Activated T-cell treated with anti-CD3 and anti-CD28 coated beads for 1 hour (primary cell): ENCODE measurements at regions not wholly inside any gene's neighbourhood (a gene's known extent, or its start where the extent isn't known, plus 50 kb on each side); places are given as distances from the start of the nearest gene placed in this dataset.

Source experiments
- DNase-seq: peaks from one replicate; pipeline ENCODE4 v3.0.0-alpha.2; 2020; ENCODE audit warnings: low read depth

GRCh38 chr2:19035238-19035637 lies 323.2 kb downstream of the OSR1 start:
- no peak for DNase-seq

GRCh38 chr2:19033240-19033639 lies 325.2 kb downstream of the OSR1 start:
- no peak for DNase-seq

- no peak for DNase-seq
These were observed 326.8 kb downstream of the OSR1 start for GRCh38 chr2:19031642-19032041.

GRCh38 chr2:19029655-19030054 lies 328.8 kb downstream of the OSR1 start:
- no peak for DNase-seq

- DNase-seq: no peak
These were observed 329.6 kb downstream of the OSR1 start for GRCh38 chr2:19028587-19029375.

GRCh38 chr2:19027626-19028025 lies 330.8 kb downstream of the OSR1 start:
- DNase-seq: no peak

GRCh38 chr2:19026261-19026660 lies 332.2 kb downstream of the OSR1 start:
- DNase-seq: no peak

- DNase-seq: no peak
These were observed 336.1 kb downstream of the OSR1 start for GRCh38 chr2:19022334-19022733.

- DNase-seq: no peak
These were observed 336.7 kb downstream of the OSR1 start for GRCh38 chr2:19021721-19022120.

GRCh38 chr2:19021100-19021476 lies 337.3 kb downstream of the OSR1 start:
- no peak for DNase-seq

- DNase-seq: no peak
These were observed 338.0 kb downstream of the OSR1 start for GRCh38 chr2:19020144-19021099.

- DNase-seq: no peak
These were observed 348.9 kb downstream of the OSR1 start for GRCh38 chr2:19009510-19009909.

- DNase-seq: no peak
These were observed 354.9 kb downstream of the OSR1 start for GRCh38 chr2:19003554-19003953.

- no peak for DNase-seq
These were observed 357.6 kb downstream of the OSR1 start for GRCh38 chr2:19000776-19001175.

- DNase-seq: no peak
These were observed 359.2 kb downstream of the OSR1 start for GRCh38 chr2:18999198-18999597.

- DNase-seq: no peak
These were observed 359.9 kb downstream of the OSR1 start for GRCh38 chr2:18998491-18998890.

GRCh38 chr2:18993756-18994338 lies 364.6 kb downstream of the OSR1 start:
- no peak for DNase-seq

GRCh38 chr2:18991177-18992168 lies 366.9 kb downstream of the OSR1 start:
- no peak for DNase-seq

GRCh38 chr2:18988631-18989232 lies 369.7 kb downstream of the OSR1 start:
- DNase-seq: no peak

- no peak for DNase-seq
These were observed 370.8 kb downstream of the OSR1 start for GRCh38 chr2:18987592-18988073.

- DNase-seq: no peak
These were observed 371.4 kb downstream of the OSR1 start for GRCh38 chr2:18987016-18987415.
